ENCODE measurements at regions not wholly inside any gene's neighbourhood (a gene's known extent, or its start where the extent isn't known, plus 50 kb on each side); places are given as distances from the start of the nearest gene placed in this dataset.
"Not testable (repeated sequence)": the region's sequence is repeated elsewhere in the genome, so short reads cannot be mapped to it uniquely, and the experiment has no call there.

DNA sequence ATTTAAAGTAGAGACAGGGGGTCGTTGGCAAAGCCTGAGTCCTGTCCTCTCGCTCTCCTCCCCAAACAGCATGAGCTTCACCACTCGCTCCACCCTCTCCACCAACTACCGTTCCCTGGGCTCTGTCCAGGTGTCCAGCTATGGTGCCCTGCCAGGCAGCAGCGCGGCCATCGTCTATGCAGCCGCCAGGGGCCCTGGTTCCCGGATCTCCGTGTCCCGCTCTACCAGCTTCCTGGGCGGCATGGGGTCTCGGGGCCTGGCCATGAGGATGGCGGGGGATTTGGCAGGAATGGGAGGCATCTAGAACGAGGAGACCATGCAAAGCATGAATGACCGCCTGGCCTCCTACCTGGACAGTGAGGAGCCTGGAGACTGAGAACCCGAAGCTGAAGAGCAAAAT, 1117.2 kb upstream of the MIR17HG start:
- DNase-seq = no peak

DNA sequence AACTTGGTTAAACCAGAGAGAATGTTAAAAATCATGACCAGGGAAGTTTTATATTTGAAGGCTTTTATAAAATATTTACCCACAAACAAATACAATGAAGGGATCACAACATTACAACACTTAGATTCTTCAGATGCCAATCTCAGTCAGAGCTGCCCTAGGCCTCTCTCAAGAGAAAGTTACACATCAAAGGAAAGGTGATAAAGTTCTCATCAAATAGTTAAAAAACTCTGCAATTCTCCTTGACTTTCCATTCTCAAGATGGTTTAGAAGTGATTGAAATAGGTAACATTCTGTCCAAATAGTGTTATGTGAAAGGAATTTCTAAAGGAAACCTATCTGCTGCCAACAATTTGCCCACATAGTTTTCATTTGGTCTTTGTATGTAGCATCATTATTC, 1115.2 kb upstream of the MIR17HG start:
- DNase-seq = no peak

DNA sequence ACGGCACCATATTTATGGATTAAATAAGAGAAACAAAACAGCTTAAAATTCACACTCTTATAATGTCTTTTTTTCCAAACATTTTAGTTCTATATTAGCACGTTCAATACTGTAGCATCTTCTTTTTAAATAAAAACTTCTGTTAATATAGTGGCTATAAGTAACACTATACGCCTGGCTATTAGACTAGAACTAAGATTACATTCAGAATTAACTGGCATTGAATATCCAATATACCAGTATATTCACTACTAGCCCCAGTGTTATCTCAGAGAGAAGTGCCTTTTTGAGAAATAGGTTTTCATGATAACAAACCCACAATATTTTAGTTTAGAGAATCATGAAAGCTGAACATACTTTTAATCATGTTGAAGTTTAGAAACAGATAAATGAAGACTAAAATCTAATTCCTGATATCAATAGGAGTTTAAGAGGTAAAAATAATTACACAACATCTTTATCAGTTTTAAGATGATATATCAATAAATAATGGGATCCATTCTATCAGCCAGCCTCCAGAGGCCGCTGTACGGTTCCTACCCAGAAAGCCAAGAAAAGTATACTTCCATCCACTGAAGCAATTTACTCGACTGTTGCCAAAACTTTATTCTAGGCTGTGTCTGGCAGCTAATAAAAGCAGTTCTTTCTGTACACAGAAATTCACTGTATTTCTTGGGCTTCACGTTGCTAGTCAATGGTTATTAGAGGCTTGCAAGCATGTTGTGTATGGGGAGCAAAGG, 1113.4 kb upstream of the MIR17HG start:
- DNase-seq = no peak

DNA sequence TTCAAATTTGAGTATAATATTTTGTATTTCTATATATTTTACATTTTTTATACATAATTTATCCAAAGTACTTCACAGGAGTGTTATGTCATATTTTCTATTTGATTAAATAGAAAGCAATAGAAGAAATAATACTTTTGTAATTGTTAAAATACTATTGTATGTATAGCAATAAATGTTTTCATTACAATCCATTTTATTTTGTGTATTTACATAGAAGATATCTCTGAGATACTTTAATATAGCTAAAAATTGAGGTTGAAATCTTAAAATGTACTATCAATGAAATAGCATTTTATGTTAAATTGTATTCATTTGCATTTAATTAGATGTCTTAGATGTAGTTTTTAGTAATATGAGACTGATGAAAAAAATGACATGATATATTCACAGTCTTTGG, 1109.6 kb upstream of the MIR17HG start:
- DNase-seq = no peak

DNA sequence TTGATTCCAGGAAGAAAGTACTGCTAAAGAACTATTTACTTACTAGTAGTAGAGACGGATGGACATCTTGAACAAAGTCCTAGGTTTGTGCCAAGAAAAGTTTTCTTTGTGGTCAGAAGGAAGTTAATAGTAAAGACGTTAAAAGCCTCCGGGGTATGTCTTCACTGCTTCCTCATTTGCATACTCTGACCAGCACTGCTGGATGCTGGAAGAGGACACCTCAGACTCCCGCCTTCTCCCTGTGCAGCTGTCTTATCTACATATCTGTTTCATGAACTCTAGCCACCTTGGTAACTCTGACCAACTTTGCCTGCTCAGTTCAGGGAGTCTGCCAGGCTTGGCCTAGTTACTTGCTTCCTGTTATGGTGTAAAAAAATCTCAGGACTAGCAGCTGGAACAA, 1109.1 kb upstream of the MIR17HG start:
- DNase-seq = no peak

DNA sequence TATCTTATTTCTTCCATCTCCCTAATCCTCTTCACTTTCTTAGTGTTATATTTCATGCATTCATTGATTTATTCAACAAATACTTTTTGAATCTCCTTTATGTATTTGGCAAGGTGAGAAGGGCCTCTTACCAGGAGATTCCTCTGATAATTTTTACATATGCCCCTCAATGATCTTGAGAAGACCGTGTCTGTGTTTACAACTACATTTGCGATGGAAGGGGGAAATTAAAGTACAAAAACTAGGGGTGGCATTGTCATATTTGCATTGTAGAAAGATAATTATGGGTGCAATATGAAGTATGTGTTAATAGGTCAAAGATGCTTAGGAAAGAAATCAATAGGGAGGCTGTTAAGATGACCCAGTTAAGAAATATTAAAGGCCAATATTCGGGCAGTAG, 1108.4 kb upstream of the MIR17HG start:
- no peak for DNase-seq

DNA sequence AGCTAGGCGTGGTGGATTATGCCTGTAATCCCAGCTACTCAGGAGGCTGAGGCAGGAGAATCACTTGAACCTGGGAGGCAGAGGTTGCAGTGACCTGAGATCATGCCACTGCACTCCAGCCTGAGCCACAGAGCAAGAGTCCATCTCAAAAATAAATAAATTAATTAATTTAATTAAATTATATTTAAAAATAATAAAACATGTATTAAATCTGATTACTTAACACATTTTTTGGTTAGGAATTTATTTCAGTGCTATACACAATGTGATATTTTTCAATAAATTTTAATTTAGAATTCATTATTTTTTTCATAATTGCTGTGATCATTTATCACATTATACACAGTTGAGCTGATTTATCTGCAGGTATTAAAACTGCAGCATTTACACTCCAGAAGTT, 1101.5 kb upstream of the MIR17HG start:
- DNase-seq = no peak

DNA sequence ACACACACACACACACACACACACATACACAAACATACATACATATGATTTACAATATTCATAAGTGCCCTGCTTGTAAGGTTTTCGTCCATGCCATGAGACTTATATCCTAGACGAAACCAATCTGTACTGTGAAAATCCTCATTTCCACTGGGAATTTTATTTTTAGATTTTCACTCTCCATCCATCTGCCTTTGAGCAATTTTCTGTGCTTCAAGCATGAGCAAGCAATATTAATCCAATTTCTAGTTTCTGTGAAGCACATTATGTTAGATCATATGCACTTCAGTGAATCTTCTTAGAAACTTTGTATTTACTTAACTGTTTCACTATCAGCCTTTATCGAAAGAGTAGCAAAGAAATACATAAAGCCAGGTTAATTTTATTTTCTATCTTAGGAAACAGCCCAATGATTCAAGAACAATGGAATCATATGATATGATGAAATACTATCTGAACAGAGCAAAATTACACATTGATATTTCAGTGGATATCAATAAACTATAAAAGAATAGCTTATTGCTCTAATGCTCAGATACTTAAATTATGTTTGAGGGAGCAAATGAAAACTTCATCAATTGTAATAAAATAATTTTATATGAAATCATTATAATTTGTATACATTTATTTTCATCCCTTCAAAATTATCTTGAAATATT, 1100.7 kb upstream of the MIR17HG start:
- DNase-seq = peak in 1 of 2 experiments; percentile 25

DNA sequence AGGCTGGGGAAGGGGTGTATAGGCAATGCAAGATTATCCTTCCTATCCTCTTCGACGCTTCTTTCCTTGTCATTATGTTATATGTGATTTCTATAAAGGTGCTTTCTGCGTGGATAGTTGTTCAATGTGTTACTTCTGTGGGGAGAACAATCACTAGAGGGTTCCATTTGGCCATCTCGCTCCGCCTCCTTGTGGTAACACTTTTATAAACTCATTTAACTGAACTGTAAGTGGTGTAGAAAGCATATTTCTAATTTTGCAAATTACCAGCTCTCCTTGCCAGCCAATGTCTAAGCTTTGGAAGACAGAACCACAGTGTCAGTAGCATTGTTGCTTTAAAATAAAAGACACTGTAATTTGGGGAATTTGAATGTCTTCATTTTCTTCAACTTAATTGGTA, 1093.7 kb upstream of the MIR17HG start:
- DNase-seq = no peak

DNA sequence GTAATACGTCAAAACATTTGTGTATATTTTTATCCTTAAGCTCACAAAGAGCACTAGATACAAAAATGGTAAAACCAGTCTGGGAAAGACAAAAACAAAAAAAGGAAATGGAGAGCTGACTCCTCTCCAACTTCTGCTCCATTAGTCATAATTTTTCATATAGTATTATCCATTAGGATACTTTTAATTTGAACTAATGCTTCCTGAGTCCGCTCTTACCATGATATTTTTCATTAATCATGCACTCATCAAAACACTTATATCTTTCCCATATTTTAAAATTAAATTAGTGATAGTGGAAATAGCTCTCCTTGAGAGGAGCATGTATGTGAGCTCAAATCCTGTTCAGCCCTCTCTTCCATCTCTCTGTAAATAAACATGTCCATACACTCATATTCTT, 1093.0 kb upstream of the MIR17HG start:
- DNase-seq = no peak

DNA sequence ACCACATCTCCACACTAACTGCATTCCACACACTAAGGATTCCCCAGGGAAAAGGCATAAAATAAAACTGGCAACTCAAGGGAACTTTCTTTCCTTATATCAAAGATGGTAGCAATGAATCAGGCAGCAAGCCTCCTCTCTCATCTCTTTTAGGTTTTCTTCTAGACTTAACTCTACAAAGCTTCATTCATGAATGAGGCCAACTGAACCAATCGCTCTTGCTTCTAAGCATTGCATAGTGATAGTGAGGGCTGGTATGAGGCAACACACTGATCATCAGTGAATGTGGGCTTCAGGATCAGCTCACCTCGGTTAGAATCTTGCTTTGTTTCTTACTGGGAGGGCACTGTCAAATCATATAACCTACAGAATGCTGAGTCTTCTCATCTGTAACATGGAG, 1090.7 kb upstream of the MIR17HG start:
- DNase-seq = no peak

DNA sequence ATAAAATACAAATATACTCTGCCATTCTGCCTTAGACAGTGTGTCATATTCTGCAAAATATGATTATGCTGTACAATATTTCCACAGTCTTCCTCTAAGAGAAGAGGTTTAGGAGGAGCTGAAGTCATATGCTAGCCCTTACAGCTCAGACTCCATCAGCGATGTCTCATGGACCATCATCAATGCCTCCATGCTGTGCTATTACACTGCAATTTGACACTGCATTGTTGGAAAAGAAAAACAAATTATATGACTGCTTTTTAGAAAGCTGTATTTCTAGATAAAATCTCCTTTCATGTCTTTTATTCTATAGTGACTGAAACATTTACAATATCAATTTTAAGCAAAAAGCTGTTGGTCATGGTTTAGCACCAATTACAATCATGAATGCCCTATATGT, 1089.4 kb upstream of the MIR17HG start:
- DNase-seq = no peak

DNA sequence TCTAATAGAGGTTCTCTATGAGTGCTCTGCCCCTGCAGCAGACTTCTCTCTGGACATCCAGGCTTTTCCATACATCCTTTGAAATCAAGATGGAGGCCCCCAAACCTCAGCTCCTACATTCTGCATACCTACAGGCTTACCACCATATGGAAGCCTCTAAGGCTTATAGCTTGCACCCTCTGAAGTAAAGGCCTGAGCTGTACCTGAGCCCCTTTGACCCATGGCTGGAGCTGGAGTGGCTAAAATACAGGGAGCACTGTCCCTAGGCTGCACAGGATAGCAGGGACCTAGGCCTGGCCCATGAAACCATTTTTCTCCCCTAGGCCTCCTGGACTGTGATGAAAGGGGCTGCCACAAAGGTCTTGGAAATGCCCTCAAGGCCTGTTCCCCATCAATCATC, 1086.1 kb upstream of the MIR17HG start:
- DNase-seq = no peak

DNA sequence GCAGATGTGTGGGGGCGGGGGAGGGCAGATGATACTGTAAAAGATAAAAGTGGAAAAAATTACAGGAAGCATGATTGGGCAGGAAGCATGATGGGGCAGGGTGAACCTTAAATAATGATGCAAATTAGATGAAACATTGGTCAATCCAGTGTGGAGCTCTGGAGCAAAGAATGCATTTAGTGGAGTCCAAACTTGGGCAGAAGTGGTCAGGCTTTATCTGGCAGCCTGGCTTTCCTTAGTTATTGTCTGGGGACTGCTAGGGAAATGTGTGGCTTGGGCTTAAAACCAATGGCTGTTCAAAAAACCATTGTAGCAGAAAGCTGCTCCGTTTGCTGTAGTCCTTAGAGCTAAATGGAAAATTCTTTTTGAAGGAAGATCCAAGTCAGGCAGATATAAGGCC, 1077.3 kb upstream of the MIR17HG start:
- DNase-seq = no peak

DNA sequence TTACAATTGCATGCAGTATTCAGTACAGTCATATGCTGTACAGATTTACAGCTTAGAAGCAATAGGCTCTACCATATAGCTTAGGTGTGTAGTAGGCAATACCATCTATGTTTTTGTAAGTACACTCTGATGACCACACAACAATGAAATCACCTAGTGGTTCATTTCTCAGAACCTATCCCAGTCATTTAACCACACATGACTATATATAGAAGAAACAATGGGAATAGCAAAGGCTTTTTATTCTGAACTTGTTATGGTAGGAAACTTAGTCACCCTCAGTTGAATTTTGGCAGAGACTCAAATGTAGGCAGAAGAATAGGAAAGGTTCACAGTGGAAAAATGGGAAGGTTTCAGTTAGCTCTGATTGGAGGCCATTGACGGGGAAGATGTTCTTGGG, 1075.1 kb upstream of the MIR17HG start:
- DNase-seq = no peak

DNA sequence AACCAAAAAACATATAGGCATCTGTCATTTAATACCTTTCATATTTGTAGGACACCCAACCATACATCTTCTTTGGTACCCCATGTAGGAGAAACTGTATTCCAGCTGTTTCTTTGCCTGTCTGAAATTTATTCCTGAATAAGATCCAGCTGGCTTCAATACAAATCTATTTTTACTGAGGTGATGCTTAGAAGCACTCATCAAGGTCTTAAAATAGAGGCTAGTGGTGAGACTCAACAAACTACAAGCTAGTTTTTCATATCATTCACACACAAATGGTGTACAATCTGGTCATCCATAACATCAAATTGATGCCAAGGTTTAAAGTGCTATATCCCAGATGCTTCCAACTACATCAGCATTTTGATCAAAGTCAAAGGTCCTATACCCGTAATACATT, 1071.3 kb upstream of the MIR17HG start:
- peak in 1 of 2 experiments; percentile 4 for DNase-seq

DNA sequence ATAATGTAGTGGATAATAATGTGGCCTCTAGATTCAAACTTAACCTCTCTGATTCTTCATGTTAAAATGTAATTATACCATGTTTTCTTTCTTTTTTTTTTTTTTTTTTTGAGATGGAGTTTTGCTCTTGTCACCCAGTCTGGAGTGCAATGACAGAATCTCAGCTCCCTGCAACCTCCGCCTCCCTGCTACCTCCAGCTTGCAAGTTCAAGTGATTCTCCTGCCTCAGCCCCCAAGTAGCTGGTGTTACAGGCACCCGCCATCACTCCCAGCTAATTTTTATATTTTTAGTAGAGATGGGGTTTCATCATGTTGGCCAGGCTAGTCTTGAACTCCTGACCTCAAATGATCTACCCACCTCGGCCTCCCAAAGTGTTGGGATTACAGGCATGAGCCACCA, 1069.3 kb upstream of the MIR17HG start:
- DNase-seq = not testable (repeated sequence)

DNA sequence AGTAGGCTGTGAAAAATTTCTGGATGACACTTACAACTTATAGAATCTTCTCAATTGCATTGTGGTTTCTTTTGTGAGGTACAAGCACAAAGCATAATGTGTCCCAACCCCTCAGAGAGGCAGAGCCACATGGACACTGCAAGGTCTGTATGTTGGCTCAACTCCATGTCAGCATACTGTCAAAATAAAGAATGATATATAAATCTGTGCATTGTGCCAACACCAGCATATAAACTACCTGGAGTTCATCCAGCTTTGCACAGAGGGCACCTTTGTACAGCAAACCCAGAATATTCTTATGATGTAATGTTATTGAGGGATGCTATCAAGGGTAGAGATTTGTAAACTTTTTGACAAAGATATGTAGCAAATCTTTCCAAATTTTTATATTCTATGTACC, 1065.8 kb upstream of the MIR17HG start:
- DNase-seq = peak; percentile 1 to 57

DNA sequence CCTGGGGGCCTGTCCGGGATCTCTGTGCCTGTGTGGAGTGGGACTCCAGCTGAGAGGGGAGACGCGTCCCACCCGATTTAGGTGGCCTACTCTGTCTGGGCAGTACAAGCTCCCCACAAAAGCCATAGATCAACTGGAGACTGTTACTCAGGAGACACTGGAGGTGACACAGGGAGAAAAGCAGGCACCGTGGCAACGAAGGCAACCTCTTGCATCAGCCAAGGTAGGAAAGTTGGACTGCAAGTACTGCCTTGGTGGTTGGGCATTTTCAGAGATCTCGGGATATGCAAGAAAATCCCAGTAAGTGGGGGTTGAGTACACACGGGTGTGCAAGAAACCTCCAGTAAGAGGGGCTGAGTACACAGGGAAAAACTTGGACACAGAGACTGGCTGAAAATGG, 1060.0 kb upstream of the MIR17HG start:
- DNase-seq = no peak

DNA sequence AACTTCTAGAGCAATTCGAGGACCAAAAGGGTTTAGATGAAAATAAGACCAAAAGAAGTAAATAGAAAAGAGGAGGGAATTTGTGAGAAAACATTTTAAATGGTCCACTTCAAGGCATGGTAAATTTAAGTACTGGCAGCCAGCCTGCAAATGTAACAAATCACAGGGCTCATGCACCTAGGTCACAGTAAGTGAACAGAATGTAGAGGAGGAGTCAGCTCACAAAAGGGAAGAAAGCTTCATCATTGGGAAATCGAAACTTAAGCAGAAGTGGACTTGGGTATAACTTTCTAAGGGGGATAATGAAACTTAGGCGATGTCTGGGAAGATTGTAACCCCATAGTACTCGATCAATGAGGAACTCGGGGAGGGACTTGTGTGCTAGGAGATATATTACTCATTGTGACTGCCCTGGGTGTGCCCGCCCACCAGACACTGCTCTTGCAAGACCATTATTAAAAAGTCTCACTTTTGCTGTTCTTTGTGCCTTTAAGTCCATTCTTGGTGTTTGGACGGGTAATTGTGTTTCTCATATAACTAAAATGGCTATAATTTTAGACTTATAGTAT, 1053.6 kb upstream of the MIR17HG start:
- DNase-seq = no peak

DNA sequence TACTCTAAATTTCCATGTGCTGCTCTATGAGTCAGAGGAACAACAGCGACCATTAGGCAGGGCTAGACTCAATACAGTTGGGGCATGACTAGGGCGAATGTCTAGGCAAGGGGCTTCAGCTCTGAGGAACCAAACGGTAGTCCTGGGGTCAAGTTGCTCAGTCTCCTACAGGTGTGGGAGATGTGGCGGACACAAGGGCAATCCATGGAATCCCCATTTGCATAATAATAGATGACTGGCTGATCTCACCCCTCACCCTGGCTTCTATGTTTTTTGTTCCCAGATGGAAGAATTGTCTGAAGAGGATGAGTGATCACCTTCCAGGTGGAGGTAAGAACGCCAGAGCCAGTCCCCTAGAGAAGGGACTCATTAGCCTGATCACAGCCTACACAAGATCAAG, 1048.2 kb upstream of the MIR17HG start:
- DNase-seq = no peak

DNA sequence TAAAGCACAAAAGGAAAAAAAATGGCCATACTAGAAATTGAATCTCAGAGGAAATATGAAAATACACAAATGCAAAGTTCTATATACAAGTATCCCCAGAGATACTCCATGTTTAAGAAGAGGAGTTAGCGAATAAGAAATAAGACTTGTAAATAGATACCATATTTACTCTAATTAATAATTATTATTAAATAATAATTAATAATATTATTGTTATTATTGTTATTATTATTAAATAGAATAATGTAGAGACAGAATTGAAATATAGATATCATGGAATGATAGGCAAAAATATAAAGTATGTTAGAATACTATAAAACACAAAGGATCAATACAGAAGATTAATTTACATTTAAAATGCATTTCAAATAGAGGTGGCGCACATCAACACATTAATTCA, 1047.5 kb upstream of the MIR17HG start:
- DNase-seq = no peak

DNA sequence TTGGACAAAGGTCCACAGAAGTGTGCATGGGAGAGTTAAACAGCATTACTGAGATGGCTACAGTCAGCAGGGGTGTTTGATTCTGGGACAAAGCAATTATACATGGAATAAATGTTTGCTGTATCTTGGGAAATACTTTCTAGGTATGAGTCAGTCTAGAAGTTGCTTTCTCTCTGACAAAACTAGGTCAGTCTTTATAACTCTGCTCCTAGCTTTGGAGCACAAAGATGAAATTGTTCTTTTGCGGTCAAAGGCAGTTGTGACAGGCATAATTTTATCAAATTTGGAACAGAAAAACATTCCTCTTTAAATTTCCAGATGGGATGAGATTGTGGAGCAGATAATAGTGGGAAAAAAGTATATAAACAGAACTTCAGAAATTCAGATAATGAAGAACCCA, 1045.4 kb upstream of the MIR17HG start:
- DNase-seq = no peak

DNA sequence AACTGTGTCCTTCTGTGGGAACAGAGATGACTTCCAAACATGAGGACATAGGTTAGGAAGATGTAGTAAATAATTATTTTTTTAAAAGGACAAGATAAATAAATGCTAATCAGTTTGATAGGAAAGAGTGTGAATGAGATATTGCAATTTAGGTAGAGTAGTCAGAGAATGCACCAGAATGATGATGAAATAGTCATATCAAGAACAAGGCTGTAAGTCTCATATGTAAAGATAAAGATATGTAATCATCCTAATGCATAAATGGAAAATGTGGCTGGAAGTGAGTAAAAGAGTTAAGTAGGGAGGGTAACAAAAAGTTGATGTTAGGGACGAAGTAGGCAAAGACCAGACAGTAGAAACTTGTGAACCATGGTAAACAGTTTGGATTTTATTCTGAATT, 1041.7 kb upstream of the MIR17HG start:
- no peak for DNase-seq

DNA sequence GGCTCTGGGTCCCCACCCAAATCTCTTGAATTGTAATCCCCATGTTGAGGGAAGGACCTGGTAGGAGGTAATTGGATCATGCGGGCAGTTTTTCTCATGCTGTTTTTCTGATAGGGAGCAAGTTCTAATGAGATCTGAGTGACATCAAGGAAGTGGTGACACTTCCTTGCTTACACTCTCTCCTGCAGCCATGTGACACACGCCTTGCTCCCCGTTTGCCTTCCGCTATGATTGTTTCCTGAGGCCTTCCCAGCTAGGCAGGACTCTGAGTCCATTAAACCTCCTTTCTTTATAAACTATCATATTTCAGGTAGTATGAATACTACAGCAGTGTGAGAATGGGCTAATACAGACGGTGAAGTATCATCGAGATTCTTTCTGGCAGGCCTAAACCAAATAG, 1040.4 kb upstream of the MIR17HG start:
- DNase-seq = no peak
